HG02571 (cell line): ENCODE measurements at regions not wholly inside any gene's neighbourhood (a gene's known extent, or its start where the extent isn't known, plus 50 kb on each side); places are given as distances from the start of the nearest gene placed in this dataset.
"Not testable (repeated sequence)": the region's sequence is repeated elsewhere in the genome, so short reads cannot be mapped to it uniquely, and the experiment has no call there.

Source experiments
- ATAC-seq: cut with Tn5 transposase; IDR thresholded peaks from one replicate; pipeline ENCODE4 v1.9.1; 2021; ENCODE audit warnings: mild to moderate bottlenecking, moderate library complexity; ENCODE audit not compliant: unreplicated experiment

GRCh38 chr1:190809312-190809711 is 331.6 kb upstream of the BRINP3 start:
- ATAC-seq: no peak

- ATAC-seq: no peak
These were observed 335.3 kb upstream of the BRINP3 start for GRCh38 chr1:190812996-190813395.

- no peak for ATAC-seq
These were observed 354.8 kb upstream of the BRINP3 start for GRCh38 chr1:190832511-190832910.

- no peak for ATAC-seq
These were observed 358.0 kb upstream of the BRINP3 start for GRCh38 chr1:190835658-190836057.

- not testable (repeated sequence) for ATAC-seq
These were observed 359.5 kb upstream of the BRINP3 start for GRCh38 chr1:190837200-190837599.

- ATAC-seq: no peak
These were observed 360.2 kb upstream of the BRINP3 start for GRCh38 chr1:190837888-190838287.

- ATAC-seq: no peak
These were observed 369.5 kb upstream of the BRINP3 start for GRCh38 chr1:190847166-190847565.

- no peak for ATAC-seq
These were observed 371.7 kb upstream of the BRINP3 start for GRCh38 chr1:190849346-190849745.

GRCh38 chr1:190852611-190853010 is 374.9 kb upstream of the BRINP3 start:
- ATAC-seq: no peak

GRCh38 chr1:190858140-190858539 is 380.5 kb upstream of the BRINP3 start:
- ATAC-seq: no peak

GRCh38 chr1:190864013-190864641 is 386.5 kb upstream of the BRINP3 start:
- ATAC-seq: no peak

GRCh38 chr1:190880352-190880751 is 402.7 kb upstream of the BRINP3 start:
- no peak for ATAC-seq

GRCh38 chr1:190881064-190881463 is 403.4 kb upstream of the BRINP3 start:
- no peak for ATAC-seq

GRCh38 chr1:190897233-190897632 is 419.6 kb upstream of the BRINP3 start:
- ATAC-seq: no peak

GRCh38 chr1:190904091-190904695 is 426.5 kb upstream of the BRINP3 start:
- no peak for ATAC-seq

GRCh38 chr1:190906206-190906725 is 428.6 kb upstream of the BRINP3 start:
- no peak for ATAC-seq

GRCh38 chr1:190908246-190908645 is 430.6 kb upstream of the BRINP3 start:
- no peak for ATAC-seq

- no peak for ATAC-seq
These were observed 431.0 kb upstream of the BRINP3 start for GRCh38 chr1:190908691-190909090.

- ATAC-seq: no peak
These were observed 458.3 kb upstream of the BRINP3 start for GRCh38 chr1:190935925-190936324.

GRCh38 chr1:190936337-190936736 is 458.7 kb upstream of the BRINP3 start:
- ATAC-seq: no peak

- ATAC-seq: no peak
These were observed 463.3 kb upstream of the BRINP3 start for GRCh38 chr1:190940951-190941350.

- no peak for ATAC-seq
These were observed 464.8 kb upstream of the BRINP3 start for GRCh38 chr1:190942475-190942874.

- not testable (repeated sequence) for ATAC-seq
These were observed 466.1 kb upstream of the BRINP3 start for GRCh38 chr1:190943722-190944121.
